PC-9 (cell line): ENCODE measurements at regions not wholly inside any gene's neighbourhood (a gene's known extent, or its start where the extent isn't known, plus 50 kb on each side); places are given as distances from the start of the nearest gene placed in this dataset.
"Not testable (repeated sequence)": the region's sequence is repeated elsewhere in the genome, so short reads cannot be mapped to it uniquely, and the experiment has no call there.

Experiments used
- CTCF ChIP-seq: fragments of 200-600 bp; sonication (generic); conservative IDR thresholded peaks from 2 replicates; pipeline ENCODE4 v1.6.1; 2017; ENCODE audit warnings: mixed run types, antibody characterized with exemption, mild to moderate bottlenecking, moderate library complexity
- EZH2 ChIP-seq: fragments of 200-600 bp; sonication (generic); IDR thresholded peaks from 2 replicates; pipeline ENCODE4 v1.8.0; 2017; ENCODE audit warnings: antibody characterized with exemption, low read depth

DNA sequence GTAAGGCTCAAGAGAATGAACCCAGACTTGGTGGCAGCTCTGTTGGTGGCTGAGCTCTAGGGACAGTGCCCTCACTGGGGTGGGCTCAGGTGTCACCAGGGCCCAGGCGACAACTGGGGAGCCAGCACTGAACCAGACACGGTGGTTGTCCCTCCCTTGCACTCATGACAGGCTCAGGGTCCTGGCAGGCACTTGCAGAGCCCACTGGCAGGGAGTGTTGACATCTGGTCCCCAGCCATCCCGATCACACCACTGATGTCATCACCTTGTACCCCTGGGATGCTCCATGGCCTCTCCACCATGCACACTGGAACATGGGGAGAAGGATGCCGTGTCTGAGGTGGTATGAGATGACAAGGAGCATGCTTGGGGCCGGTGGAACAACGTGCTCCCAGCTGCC lies 138.6 kb downstream of the NPIPB11 start:
- not testable (repeated sequence) for TF ChIP-seq CTCF, EZH2
